Kidney epithelial cell (primary cell): ENCODE measurements at regions not wholly inside any gene's neighbourhood (a gene's known extent, or its start where the extent isn't known, plus 50 kb on each side); places are given as distances from the start of the nearest gene placed in this dataset.
"Not testable (repeated sequence)": the region's sequence is repeated elsewhere in the genome, so short reads cannot be mapped to it uniquely, and the experiment has no call there.

Experiments used
- DNase-seq: peaks from one replicate; pipeline ENCODE4 v3.0.0-alpha.2; 2010; ENCODE audit warnings: low read depth
- H3K27me3 ChIP-seq: 2 replicates; pipeline ENCODE4 v1.6.0; 2011; ENCODE audit warnings: low read length; ENCODE audit not compliant: control insufficient read depth, insufficient read depth
- H3K36me3 ChIP-seq: 2 replicates; pipeline ENCODE4 v1.5.1; 2011; ENCODE audit warnings: low read length; ENCODE audit not compliant: control insufficient read depth, insufficient read depth
- H3K4me3 ChIP-seq: 2 replicates; pipeline ENCODE4 v1.5.1; 2011; ENCODE audit warnings: low read depth, mild to moderate bottlenecking, control low read depth, low read length
- CTCF ChIP-seq: IDR thresholded peaks from 2 replicates; pipeline ENCODE4 v1.5.1; 2011; ENCODE audit warnings: mild to moderate bottlenecking, moderate library complexity, low read length, control low read depth, inconsistent platforms; ENCODE audit not compliant: insufficient read depth, poor library complexity, severe bottlenecking

GRCh38 chr12:92398565-92399309, 253.1 kb upstream of the BTG1 start:
- DNase-seq, result no peak

GRCh38 chr12:92396647-92397252, 251.1 kb upstream of the BTG1 start:
- peak; percentile 31 for DNase-seq
- TF ChIP-seq CTCF, result no peak
- Histone ChIP-seq H3K27me3 (no peaks in the 10 kb centered on the region), H3K4me3 (no peak overlapping the region), H3K36me3 (no peaks in the 10 kb centered on the region)

More at GRCh38 chr12:92398565-92399309, 253.1 kb upstream of the BTG1 start:
- Histone ChIP-seq H3K4me3 (no peak overlapping the region), H3K36me3 (no peaks in the 10 kb centered on the region), H3K27me3 (no peaks in the 10 kb centered on the region)
- no peak for TF ChIP-seq CTCF

GRCh38 chr12:92395322-92395721, 249.7 kb upstream of the BTG1 start:
- Histone ChIP-seq H3K27me3 (no peaks in the 10 kb centered on the region), H3K36me3 (no peaks in the 10 kb centered on the region), H3K4me3 (no peak overlapping the region)
- no peak for DNase-seq
- no peak for TF ChIP-seq CTCF

GRCh38 chr12:92394895-92395294, 249.2 kb upstream of the BTG1 start:
- no peaks in the 10 kb centered on the region for H3K36me3 ChIP-seq
- no peaks in the 10 kb centered on the region for H3K27me3 ChIP-seq
- no peak overlapping the region for H3K4me3 ChIP-seq
- TF ChIP-seq CTCF, result no peak
- DNase-seq, result no peak

- H3K4me3 ChIP-seq, result no peak overlapping the region
- no peak for TF ChIP-seq CTCF
These were observed 247.9 kb upstream of the BTG1 start for GRCh38 chr12:92393504-92393903.

GRCh38 chr12:92391726-92392125, 246.1 kb upstream of the BTG1 start:
- not testable (repeated sequence) for DNase-seq, H3K36me3 ChIP-seq, H3K4me3 ChIP-seq, H3K27me3 ChIP-seq

More at GRCh38 chr12:92393504-92393903, 247.9 kb upstream of the BTG1 start:
- DNase-seq, result no peak
- Histone ChIP-seq H3K27me3 (no peaks in the 10 kb centered on the region), H3K36me3 (no peaks in the 10 kb centered on the region)
